ENCODE measurements at regions not wholly inside any gene's neighbourhood (a gene's known extent, or its start where the extent isn't known, plus 50 kb on each side); places are given as distances from the start of the nearest gene placed in this dataset.

DNA sequence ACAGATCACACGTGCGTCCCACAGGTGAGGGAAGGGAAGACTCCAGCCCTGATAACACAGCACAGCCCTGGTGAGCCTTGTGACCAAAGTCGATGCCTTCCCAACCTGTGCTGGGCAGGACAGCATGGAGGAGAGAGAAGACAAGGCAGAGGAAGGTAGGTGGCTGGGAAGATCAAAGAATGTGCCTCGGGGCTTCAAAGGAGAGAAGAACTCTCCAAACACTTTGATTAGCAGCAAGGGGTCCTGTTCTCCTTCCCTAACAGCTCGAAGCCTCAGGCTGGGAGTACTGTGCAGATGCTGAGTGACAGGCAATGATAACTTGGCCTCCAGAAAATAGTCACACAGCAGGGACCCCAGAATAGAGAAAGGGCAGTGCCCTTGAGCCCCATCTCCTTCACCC, 288.5 kb downstream of the TCERG1L start:
- Histone ChIP-seq H3K4me3 (ENCODE audit: low read depth, low read length) (no peak overlapping the region), H3K9me3 (ENCODE audit: control insufficient read depth, insufficient read depth, low read length) (no peaks in the 10 kb centered on the region), H3K36me3 (ENCODE audit: control insufficient read depth, insufficient read depth, low read length) (no peaks in the 10 kb centered on the region)

DNA sequence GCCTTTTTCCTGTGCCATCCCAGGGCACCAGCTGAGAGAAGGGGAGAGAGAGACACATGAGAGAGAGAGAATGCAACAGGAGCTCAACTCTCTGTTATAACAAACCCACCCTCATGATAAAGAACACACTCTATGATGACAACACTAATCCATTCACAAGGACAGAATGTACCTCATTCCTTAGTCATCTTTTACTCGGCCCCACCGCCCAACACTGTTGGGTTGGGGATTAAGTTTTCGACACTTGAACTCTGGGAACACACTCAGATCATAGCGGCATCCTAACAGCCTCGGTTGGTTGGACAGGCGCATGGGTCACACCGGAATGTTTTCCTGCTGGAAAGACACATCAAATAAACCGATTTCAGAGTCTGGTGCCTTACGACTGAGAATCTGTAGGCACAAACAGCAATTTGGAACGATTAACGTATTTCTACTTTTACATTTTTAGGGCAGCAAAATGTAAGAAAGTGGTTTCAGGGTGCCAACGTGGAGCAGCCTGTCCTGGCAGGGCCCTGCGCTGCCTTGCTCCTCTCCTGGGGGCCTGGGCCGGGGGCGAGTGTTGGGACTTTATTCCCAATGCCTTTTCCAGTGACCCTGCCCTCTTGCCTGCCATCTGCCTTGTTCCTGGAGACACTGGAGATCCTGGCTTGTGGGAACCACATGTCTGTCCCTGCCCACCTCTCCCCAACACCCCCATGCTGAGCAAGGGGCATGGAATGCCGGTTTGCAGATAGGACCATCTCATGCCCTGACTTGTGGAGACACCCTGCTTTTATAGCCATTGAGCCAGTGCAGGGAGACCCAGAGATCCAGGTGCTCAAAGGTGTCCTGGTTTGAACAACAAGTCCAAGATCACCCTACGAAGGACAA, 287.0 kb downstream of the TCERG1L start:
- H3K9ac ChIP-seq (ENCODE audit: low read depth, low read length) = no peak overlapping the region
- H3K4me1 ChIP-seq (ENCODE audit: control insufficient read depth, insufficient read depth, low read length) = no peaks in the 10 kb centered on the region
- no peaks in the 10 kb centered on the region for H3K36me3 ChIP-seq (ENCODE audit: control insufficient read depth, insufficient read depth, low read length)

More for the DNA sequence above, 288.5 kb downstream of the TCERG1L start:
- H3K27me3 ChIP-seq (ENCODE audit: control insufficient read depth, insufficient read depth, low read length) = no peaks in the 10 kb centered on the region
- no peak overlapping the region for H3K9ac ChIP-seq (ENCODE audit: low read depth, low read length)
- H3K4me1 ChIP-seq (ENCODE audit: control insufficient read depth, insufficient read depth, low read length) = no peaks in the 10 kb centered on the region

DNA sequence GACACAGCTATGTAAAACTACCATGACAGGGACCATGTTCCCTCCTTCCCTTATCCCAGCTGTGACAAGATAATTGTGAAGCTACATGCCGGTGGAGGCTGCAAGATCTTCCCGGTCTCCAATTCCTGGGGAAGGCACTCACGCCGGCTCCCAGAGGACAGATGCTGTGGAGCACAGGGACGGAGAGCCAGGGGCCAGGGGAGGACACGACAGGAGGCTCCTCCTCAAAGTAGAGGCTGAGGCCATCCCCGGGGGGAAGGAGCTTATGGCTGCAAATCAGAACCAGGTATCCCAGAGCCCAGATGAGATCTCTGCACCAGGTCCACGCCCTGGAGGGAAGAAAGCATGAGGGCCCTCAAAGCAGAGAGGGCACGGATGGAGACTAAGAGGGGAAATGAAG, 286.2 kb downstream of the TCERG1L start:
- no peaks in the 10 kb centered on the region for H3K36me3 ChIP-seq (ENCODE audit: control insufficient read depth, insufficient read depth, low read length)
- H3K9ac ChIP-seq (ENCODE audit: low read depth, low read length) = no peak overlapping the region
- no peaks in the 10 kb centered on the region for H3K4me1 ChIP-seq (ENCODE audit: control insufficient read depth, insufficient read depth, low read length)
- H3K27me3 ChIP-seq (ENCODE audit: control insufficient read depth, insufficient read depth, low read length) = no peaks in the 10 kb centered on the region
- no peak overlapping the region for H3K4me3 ChIP-seq (ENCODE audit: low read depth, low read length)
- no peaks in the 10 kb centered on the region for H3K9me3 ChIP-seq (ENCODE audit: control insufficient read depth, insufficient read depth, low read length)

More for the DNA sequence above, 287.0 kb downstream of the TCERG1L start:
- Histone ChIP-seq H3K27me3 (ENCODE audit: control insufficient read depth, insufficient read depth, low read length) (no peaks in the 10 kb centered on the region), H3K4me3 (ENCODE audit: low read depth, low read length) (no peak overlapping the region), H3K9me3 (ENCODE audit: control insufficient read depth, insufficient read depth, low read length) (no peaks in the 10 kb centered on the region)

- H3K27me3 ChIP-seq (ENCODE audit: control insufficient read depth, insufficient read depth, low read length) = no peaks in the 10 kb centered on the region
- no peaks in the 10 kb centered on the region for H3K36me3 ChIP-seq (ENCODE audit: control insufficient read depth, insufficient read depth, low read length)
- no peak overlapping the region for H3K9ac ChIP-seq (ENCODE audit: low read depth, low read length)
- no peak overlapping the region for H3K4me3 ChIP-seq (ENCODE audit: low read depth, low read length)
- H3K9me3 ChIP-seq (ENCODE audit: control insufficient read depth, insufficient read depth, low read length) = no peaks in the 10 kb centered on the region
- H3K4me1 ChIP-seq (ENCODE audit: control insufficient read depth, insufficient read depth, low read length) = no peaks in the 10 kb centered on the region
Measured at GRCh38 chr10:131027256-131027655, 284.3 kb downstream of the TCERG1L start.

GRCh38 chr10:131031346-131031745, 280.2 kb downstream of the TCERG1L start:
- no peaks in the 10 kb centered on the region for H3K4me1 ChIP-seq (ENCODE audit: control insufficient read depth, insufficient read depth, low read length)
- H3K9me3 ChIP-seq (ENCODE audit: control insufficient read depth, insufficient read depth, low read length) = no peaks in the 10 kb centered on the region
- no peaks in the 10 kb centered on the region for H3K27me3 ChIP-seq (ENCODE audit: control insufficient read depth, insufficient read depth, low read length)
- no peak overlapping the region for H3K9ac ChIP-seq (ENCODE audit: low read depth, low read length)
- no peaks in the 10 kb centered on the region for H3K36me3 ChIP-seq (ENCODE audit: control insufficient read depth, insufficient read depth, low read length)
- H3K4me3 ChIP-seq (ENCODE audit: low read depth, low read length) = no peak overlapping the region

GRCh38 chr10:131032329-131033165, 279.0 kb downstream of the TCERG1L start:
- no peaks in the 10 kb centered on the region for H3K9me3 ChIP-seq (ENCODE audit: control insufficient read depth, insufficient read depth, low read length)
- no peaks in the 10 kb centered on the region for H3K27me3 ChIP-seq (ENCODE audit: control insufficient read depth, insufficient read depth, low read length)
- H3K9ac ChIP-seq (ENCODE audit: low read depth, low read length) = no peak overlapping the region
- H3K36me3 ChIP-seq (ENCODE audit: control insufficient read depth, insufficient read depth, low read length) = no peaks in the 10 kb centered on the region
- H3K4me3 ChIP-seq (ENCODE audit: low read depth, low read length) = no peak overlapping the region
- H3K4me1 ChIP-seq (ENCODE audit: control insufficient read depth, insufficient read depth, low read length) = no peaks in the 10 kb centered on the region

DNA sequence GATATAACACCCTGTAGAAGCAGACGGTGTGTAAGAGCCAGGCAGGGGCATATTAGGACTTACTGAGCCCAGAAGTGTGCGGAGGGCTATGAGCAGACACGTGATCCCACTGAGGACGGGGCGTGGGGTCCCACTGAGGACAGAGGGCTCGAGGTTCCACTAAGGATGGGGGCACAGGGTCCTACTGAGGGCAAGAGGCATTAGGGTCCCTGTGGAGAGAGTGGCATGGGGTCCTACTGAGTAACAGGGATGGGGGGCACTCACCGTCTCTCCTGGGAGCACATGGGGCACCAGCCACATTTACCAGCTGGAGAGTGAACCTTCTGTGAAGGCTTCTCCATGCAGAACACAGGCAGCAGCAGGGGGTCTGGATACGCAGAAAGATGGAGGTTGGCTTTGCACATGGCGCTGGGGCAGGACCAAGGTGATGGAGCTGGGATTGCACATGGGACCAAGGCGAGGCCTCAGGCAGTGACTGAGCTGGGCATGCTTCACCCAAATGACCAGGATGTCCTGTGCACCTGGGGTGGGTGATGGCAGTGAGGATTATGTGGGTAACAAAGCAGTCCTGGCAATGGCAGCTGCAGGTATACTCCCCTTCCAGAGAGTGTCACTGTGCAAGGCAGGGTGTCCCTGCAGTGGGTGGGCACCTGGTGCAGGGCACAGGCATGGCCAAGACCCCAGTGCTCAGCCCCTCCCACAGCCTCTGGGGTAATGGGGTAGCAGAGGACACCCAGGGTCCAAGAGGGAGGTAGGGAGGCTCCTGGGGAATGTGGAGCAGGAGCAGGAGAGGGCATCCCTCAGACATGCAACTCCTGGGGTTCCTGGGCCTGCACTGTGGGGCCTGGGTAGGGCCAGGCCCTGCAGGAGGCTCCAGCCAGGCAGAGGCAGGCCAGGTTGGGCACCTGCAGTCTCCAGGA, 278.1 kb downstream of the TCERG1L start:
- Histone ChIP-seq H3K9ac (ENCODE audit: low read depth, low read length) (no peak overlapping the region), H3K9me3 (ENCODE audit: control insufficient read depth, insufficient read depth, low read length) (no peaks in the 10 kb centered on the region), H3K4me1 (ENCODE audit: control insufficient read depth, insufficient read depth, low read length) (no peaks in the 10 kb centered on the region), H3K4me3 (ENCODE audit: low read depth, low read length) (no peak overlapping the region), H3K27me3 (ENCODE audit: control insufficient read depth, insufficient read depth, low read length) (no peaks in the 10 kb centered on the region), H3K36me3 (ENCODE audit: control insufficient read depth, insufficient read depth, low read length) (no peaks in the 10 kb centered on the region)

- Histone ChIP-seq H3K4me3 (ENCODE audit: low read depth, low read length) (no peak overlapping the region), H3K36me3 (ENCODE audit: control insufficient read depth, insufficient read depth, low read length) (no peaks in the 10 kb centered on the region), H3K9me3 (ENCODE audit: control insufficient read depth, insufficient read depth, low read length) (no peaks in the 10 kb centered on the region), H3K4me1 (ENCODE audit: control insufficient read depth, insufficient read depth, low read length) (no peaks in the 10 kb centered on the region), H3K27me3 (ENCODE audit: control insufficient read depth, insufficient read depth, low read length) (no peaks in the 10 kb centered on the region), H3K9ac (ENCODE audit: low read depth, low read length) (no peak overlapping the region)
Measured at GRCh38 chr10:131034451-131034850, 277.1 kb downstream of the TCERG1L start.

DNA sequence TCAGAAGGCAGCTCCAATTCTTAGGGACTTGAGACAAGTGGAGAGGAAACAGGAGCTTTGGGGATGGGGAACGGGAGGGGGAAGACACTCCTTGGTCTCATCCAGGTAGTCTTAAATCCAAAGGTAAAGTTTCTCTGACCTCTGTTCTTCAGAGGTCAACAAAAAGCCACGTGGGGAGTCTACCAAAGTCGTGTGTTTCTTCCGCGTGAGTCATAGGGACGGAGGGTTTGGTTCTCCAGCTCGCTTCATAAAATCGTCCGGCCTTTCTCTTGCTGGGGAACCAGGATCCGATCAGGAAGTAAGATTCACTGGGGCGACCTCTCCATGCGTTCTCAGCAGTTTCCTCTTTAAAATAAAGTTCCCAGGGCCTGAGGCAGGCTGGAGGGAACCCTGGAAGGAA, 275.7 kb downstream of the TCERG1L start:
- no peaks in the 10 kb centered on the region for H3K4me1 ChIP-seq (ENCODE audit: control insufficient read depth, insufficient read depth, low read length)
- no peaks in the 10 kb centered on the region for H3K36me3 ChIP-seq (ENCODE audit: control insufficient read depth, insufficient read depth, low read length)
- H3K27me3 ChIP-seq (ENCODE audit: control insufficient read depth, insufficient read depth, low read length) = no peaks in the 10 kb centered on the region
- no peak overlapping the region for H3K4me3 ChIP-seq (ENCODE audit: low read depth, low read length)
- no peak overlapping the region for H3K9ac ChIP-seq (ENCODE audit: low read depth, low read length)
- peaks cover 1% of the 10 kb centered on the region for H3K9me3 ChIP-seq (ENCODE audit: control insufficient read depth, insufficient read depth, low read length)

- Histone ChIP-seq H3K4me3 (ENCODE audit: low read depth, low read length) (no peak overlapping the region), H3K36me3 (ENCODE audit: control insufficient read depth, insufficient read depth, low read length) (no peaks in the 10 kb centered on the region), H3K27me3 (ENCODE audit: control insufficient read depth, insufficient read depth, low read length) (no peaks in the 10 kb centered on the region), H3K9ac (ENCODE audit: low read depth, low read length) (no peak overlapping the region), H3K9me3 (ENCODE audit: control insufficient read depth, insufficient read depth, low read length) (peaks cover 7% of the 10 kb centered on the region), H3K4me1 (ENCODE audit: control insufficient read depth, insufficient read depth, low read length) (no peaks in the 10 kb centered on the region)
Measured at GRCh38 chr10:131038056-131038455, 273.5 kb downstream of the TCERG1L start.

DNA sequence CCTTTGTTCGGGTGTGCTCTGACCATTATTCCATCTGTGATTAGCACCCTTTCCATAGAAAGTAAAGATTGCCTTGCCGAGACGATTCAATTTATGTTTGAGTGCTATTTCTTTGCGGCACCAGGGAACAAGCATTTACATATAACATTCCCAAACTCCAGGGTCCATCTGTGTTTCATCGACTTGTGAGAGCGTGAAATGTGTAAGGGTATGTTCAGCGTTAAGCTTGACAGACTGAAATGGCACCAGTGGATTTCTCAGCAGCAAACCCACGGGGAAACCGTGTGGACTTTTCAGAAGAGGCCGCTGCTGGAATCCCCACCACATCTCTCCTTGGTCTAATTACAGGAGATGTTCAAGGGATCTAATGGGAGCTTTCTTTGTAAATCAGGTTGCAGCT, 270.5 kb downstream of the TCERG1L start:
- peaks cover 7% of the 10 kb centered on the region for H3K9me3 ChIP-seq (ENCODE audit: control insufficient read depth, insufficient read depth, low read length)
- H3K27me3 ChIP-seq (ENCODE audit: control insufficient read depth, insufficient read depth, low read length) = no peaks in the 10 kb centered on the region
- H3K9ac ChIP-seq (ENCODE audit: low read depth, low read length) = no peak overlapping the region
- no peaks in the 10 kb centered on the region for H3K36me3 ChIP-seq (ENCODE audit: control insufficient read depth, insufficient read depth, low read length)
- no peaks in the 10 kb centered on the region for H3K4me1 ChIP-seq (ENCODE audit: control insufficient read depth, insufficient read depth, low read length)
- H3K4me3 ChIP-seq (ENCODE audit: low read depth, low read length) = no peak overlapping the region
